Skeletal muscle tissue (tissue), 3 donors: ENCODE measurements at regions not wholly inside any gene's neighbourhood (a gene's known extent, or its start where the extent isn't known, plus 50 kb on each side); places are given as distances from the start of the nearest gene placed in this dataset.

ENCODE experiments used
- H3K27ac ChIP-seq: one replicate; pipeline ENCODE4 v1.7.0; 2013; ENCODE audit warnings: mild to moderate bottlenecking, low read depth, low read length, inconsistent platforms
- H3K27me3 ChIP-seq, 3 donors: one replicate each; pipeline ENCODE4 v1.7.0; 2013; ENCODE audit warnings: low read length in 3 of 3; ENCODE audit not compliant: control insufficient read depth in 3 of 3, insufficient read depth in 3 of 3
- H3K36me3 ChIP-seq, 3 donors: one replicate each; pipeline ENCODE4 v1.7.0; 2013; ENCODE audit warnings: low read length in 3 of 3; ENCODE audit not compliant: control insufficient read depth in 3 of 3, insufficient read depth in 3 of 3
- H3K4me1 ChIP-seq, 3 donors: one replicate each; pipeline ENCODE4 v1.7.0; 2013; ENCODE audit warnings: low read length in 3 of 3, mild to moderate bottlenecking in 3 of 3; ENCODE audit not compliant: control insufficient read depth in 3 of 3, insufficient read depth in 3 of 3
- H3K4me3 ChIP-seq, 3 donors: one replicate each; pipeline ENCODE4 v1.7.0; 2013; ENCODE audit warnings: low read length in 3 of 3
- H3K9ac ChIP-seq, 3 donors: one replicate each; pipeline ENCODE4 v1.7.0; 2013; ENCODE audit warnings: low read length in 3 of 3, mild to moderate bottlenecking in 3 of 3, moderate library complexity in 2 of 3, low read depth in 1 of 3
- H3K9me3 ChIP-seq, 3 donors: one replicate each; pipeline ENCODE4 v1.7.0; 2013; ENCODE audit warnings: low read length in 3 of 3; ENCODE audit not compliant: control insufficient read depth in 3 of 3
- donor health status: Osteomylitis.

DNA sequence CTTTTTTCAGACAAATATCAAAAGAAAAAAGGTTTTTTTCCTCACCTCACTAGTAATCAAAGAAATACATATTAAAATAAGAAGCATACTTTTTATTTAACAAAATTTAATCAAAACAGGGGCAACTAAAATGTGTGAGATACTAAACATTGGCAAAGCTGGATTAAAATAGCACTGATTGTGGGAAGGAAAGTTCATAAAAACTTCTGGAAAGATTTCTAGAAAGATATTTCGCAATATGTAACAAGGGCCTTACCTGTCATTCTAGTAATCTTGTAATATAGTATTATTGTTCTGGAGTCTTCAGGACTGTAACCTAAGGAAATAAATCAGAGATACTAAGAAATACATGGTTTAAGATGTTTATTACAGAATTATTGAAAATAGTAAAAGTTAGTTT is 482.5 kb downstream of the SUCLA2 start:
- Histone ChIP-seq H3K27me3 (no peaks in the 10 kb centered on the region), H3K27ac (no peak overlapping the region), H3K9ac (no peak overlapping the region), H3K9me3 (no peaks in the 10 kb centered on the region), H3K4me3 (no peak overlapping the region), H3K4me1 (peaks cover 0 to 3% (median 0%) of the 10 kb centered on the region in 3 donors), H3K36me3 (no peaks in the 10 kb centered on the region)

GRCh38 chr13:47511647-47512046 is 489.4 kb downstream of the SUCLA2 start:
- H3K27ac ChIP-seq: no peak overlapping the region
- H3K36me3 ChIP-seq: no peaks in the 10 kb centered on the region
- no peaks in the 10 kb centered on the region for H3K9me3 ChIP-seq
- no peak overlapping the region for H3K9ac ChIP-seq
- H3K4me1 ChIP-seq: no peaks in the 10 kb centered on the region
- H3K4me3 ChIP-seq: no peak overlapping the region
- no peaks in the 10 kb centered on the region for H3K27me3 ChIP-seq

DNA sequence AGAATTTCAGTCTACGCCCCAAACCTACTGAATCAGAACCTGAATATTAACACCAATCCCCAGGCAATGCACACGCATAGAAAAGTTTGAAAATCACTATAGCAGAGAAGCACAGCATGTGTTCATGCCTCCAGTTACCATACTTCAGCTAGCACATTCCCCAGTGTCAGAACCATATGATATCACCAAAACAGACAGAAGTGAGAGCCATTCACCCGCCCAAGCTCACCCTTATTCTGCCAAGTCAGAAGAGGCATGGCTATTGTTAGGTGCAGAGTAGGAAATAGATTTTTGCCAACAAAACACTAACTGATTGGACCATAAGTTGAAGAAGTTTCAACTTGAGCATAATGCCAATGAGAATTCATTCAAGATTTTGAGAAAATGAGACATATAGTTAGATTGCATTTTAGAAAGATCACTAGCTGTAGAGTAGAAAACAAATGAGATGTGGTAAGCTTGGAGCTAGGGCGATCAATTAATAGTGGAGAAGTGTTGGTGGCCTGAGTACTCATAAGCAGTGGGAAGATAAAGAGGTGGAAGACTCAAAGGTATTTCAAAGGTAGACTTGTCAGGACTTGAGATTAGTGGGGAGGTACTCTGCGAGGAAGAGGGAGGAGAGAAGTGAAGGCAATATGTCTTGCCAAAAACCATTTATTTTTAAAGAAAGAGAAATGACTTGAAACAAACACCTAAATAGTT is 492.4 kb downstream of the SUCLA2 start:
- Histone ChIP-seq H3K27ac (no peak overlapping the region), H3K9ac (no peak overlapping the region), H3K9me3 (no peaks in the 10 kb centered on the region), H3K36me3 (no peaks in the 10 kb centered on the region), H3K27me3 (no peaks in the 10 kb centered on the region), H3K4me3 (no peak overlapping the region), H3K4me1 (no peaks in the 10 kb centered on the region)

DNA sequence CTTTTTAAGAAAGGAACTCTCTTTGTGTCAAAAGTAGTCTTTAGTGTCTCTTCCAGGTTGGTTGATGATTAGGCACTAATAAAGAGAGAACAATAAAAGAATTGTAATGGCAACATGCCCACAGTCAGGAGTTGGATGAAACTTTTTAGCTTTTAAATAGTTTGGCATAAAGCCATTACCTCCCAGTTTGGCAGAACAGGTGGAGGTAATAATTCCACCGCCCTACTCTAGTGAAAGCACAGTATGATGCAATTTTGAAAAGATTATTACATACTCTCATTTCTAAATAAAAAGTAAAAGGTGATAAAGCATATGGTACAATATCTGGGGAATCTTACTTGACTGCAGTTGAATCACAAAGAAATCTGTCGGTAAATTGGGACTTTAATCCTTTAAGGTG is 497.6 kb downstream of the SUCLA2 start:
- H3K27me3 ChIP-seq: no peaks in the 10 kb centered on the region
- H3K9ac ChIP-seq: no peak overlapping the region
- no peaks in the 10 kb centered on the region for H3K4me1 ChIP-seq
- H3K36me3 ChIP-seq: no peaks in the 10 kb centered on the region
- no peaks in the 10 kb centered on the region for H3K9me3 ChIP-seq
- no peak overlapping the region for H3K4me3 ChIP-seq
- H3K27ac ChIP-seq: no peak overlapping the region

GRCh38 chr13:47502166-47502565 is 498.9 kb downstream of the SUCLA2 start:
- Histone ChIP-seq H3K36me3 (no peaks in the 10 kb centered on the region), H3K9me3 (no peaks in the 10 kb centered on the region), H3K27ac (no peak overlapping the region), H3K27me3 (no peaks in the 10 kb centered on the region), H3K4me1 (no peaks in the 10 kb centered on the region), H3K4me3 (no peak overlapping the region), H3K9ac (no peak overlapping the region)

DNA sequence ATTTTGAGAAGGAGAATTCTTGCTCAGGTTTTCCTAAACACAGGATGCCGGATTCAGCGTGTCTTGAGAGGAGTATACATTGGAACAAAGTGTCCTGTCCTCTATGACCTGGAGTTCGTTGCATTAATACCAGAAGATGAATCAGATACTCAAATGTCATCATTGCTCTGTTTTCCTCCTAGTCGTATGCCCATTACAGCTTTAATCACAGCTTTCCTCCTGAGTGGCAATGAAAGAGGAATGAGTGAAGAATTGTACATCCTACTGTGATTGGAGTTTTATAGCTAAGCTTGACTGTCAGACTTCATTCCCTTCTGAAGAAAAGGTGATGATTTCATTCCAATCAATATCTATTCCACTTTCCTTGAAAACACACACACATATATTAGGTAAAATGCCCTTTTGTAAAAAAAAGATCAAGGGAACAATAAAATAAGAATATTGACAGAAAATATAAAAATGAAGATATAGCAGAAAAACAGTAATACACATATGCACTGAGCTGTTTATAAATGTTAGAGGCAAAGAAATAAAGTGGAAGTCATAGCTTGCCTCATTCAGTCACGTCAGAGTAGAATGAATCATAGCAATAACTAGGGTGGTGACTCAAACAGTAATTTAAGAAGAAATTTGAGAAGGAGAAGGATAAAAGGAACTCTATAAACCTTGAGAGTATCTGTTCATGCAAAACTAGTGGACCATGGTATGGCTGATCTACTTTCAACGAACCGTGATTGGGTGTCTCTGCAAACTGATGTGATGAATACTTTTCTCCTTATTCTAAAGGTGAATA is 501.5 kb downstream of the SUCLA2 start:
- no peaks in the 10 kb centered on the region for H3K27me3 ChIP-seq
- no peak overlapping the region for H3K4me3 ChIP-seq
- no peak overlapping the region for H3K9ac ChIP-seq
- no peaks in the 10 kb centered on the region for H3K9me3 ChIP-seq
- no peaks in the 10 kb centered on the region for H3K36me3 ChIP-seq
- H3K4me1 ChIP-seq: no peaks in the 10 kb centered on the region
- H3K27ac ChIP-seq: no peak overlapping the region

GRCh38 chr13:47484548-47484947 is 516.5 kb downstream of the SUCLA2 start:
- no peaks in the 10 kb centered on the region for H3K9me3 ChIP-seq
- no peaks in the 10 kb centered on the region for H3K27me3 ChIP-seq
- no peak overlapping the region for H3K9ac ChIP-seq
- no peaks in the 10 kb centered on the region for H3K4me1 ChIP-seq
- H3K27ac ChIP-seq: no peak overlapping the region
- no peak overlapping the region for H3K4me3 ChIP-seq
- H3K36me3 ChIP-seq: no peaks in the 10 kb centered on the region

- no peak overlapping the region for H3K4me3 ChIP-seq
- H3K27ac ChIP-seq: no peak overlapping the region
- H3K9me3 ChIP-seq: no peaks in the 10 kb centered on the region
- no peaks in the 10 kb centered on the region for H3K36me3 ChIP-seq
- no peaks in the 10 kb centered on the region for H3K4me1 ChIP-seq
- no peaks in the 10 kb centered on the region for H3K27me3 ChIP-seq
- H3K9ac ChIP-seq: no peak overlapping the region
These were observed 519.5 kb downstream of the SUCLA2 start for GRCh38 chr13:47481536-47481935.

DNA sequence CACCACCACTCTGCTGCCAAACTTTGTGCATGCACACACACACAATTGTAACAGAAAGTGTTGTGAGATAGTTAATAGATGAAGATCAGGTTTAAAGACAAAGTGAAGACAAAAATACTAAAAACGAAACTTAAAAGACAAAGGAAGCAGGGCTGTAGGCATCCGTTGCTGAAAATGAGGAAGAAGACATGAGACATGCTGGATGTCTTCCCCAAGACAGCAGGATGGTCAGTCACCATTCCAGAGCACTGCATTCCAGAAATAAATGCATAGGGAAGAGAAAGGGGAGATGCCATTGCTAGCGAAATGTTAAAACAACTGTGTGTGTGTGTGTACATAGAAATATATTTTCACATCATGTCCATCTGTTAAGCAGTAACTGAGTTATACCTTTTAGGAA is 520.1 kb downstream of the SUCLA2 start:
- no peaks in the 10 kb centered on the region for H3K27me3 ChIP-seq
- H3K36me3 ChIP-seq: no peaks in the 10 kb centered on the region
- H3K27ac ChIP-seq: no peak overlapping the region
- H3K9me3 ChIP-seq: no peaks in the 10 kb centered on the region
- no peak overlapping the region for H3K9ac ChIP-seq
- H3K4me3 ChIP-seq: no peak overlapping the region
- H3K4me1 ChIP-seq: no peaks in the 10 kb centered on the region

DNA sequence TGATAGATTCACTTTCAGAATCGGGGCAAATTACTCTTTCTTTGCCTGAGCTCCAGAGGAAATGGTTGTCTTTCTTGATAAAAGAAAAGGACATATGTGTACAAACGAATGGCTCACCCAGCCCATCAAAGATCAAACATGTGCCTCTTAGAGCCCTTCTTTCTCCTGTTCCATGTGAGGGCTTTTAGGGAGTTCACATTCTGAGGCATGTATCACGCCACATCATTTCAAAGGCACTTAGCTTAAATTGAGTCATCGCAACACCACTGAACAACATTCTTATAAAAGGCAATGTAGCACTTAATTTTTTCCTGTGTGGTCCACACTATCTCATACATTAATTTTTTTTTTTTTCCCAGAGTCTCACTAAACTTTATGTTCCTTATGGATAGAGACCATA is 521.0 kb downstream of the SUCLA2 start:
- H3K4me1 ChIP-seq: no peaks in the 10 kb centered on the region
- H3K9me3 ChIP-seq: no peaks in the 10 kb centered on the region
- no peak overlapping the region for H3K9ac ChIP-seq
- no peak overlapping the region for H3K27ac ChIP-seq
- H3K36me3 ChIP-seq: no peaks in the 10 kb centered on the region
- H3K27me3 ChIP-seq: no peaks in the 10 kb centered on the region
- H3K4me3 ChIP-seq: no peak overlapping the region
